Heart left ventricle (tissue), 16 donors: ENCODE measurements at regions not wholly inside any gene's neighbourhood (a gene's known extent, or its start where the extent isn't known, plus 50 kb on each side); places are given as distances from the start of the nearest gene placed in this dataset.

Source experiments
- ATAC-seq, 4 donors: fragments of 200-7000 bp; cut with Tn5 transposase; one replicate each; pipeline ENCODE4 v1.9.1; 2020 to 2022; ENCODE audit warnings: moderate library complexity in 4 of 4, mild to moderate bottlenecking in 3 of 4, moderate number of reproducible peaks in 1 of 4
- DNase-seq, 5 donors: peaks; one replicate each; pipeline ENCODE4 v3.0.0-alpha.2; 2020
- H3K27ac ChIP-seq, 12 donors: fragments of 200-600 bp; sonication (generic) in 4 of 12; one replicate each; pipeline versions ENCODE4 v1.5.0 to v1.8.0; 2016 to 2022; ENCODE audit warnings: mild to moderate bottlenecking in 2 of 12
- H3K27me3 ChIP-seq, 9 donors: fragments of 200-600 bp; sonication (generic) in 2 of 9; one replicate each; pipeline versions ENCODE4 v1.5.1 to v1.8.0; 2016 to 2022; ENCODE audit warnings: mild to moderate bottlenecking in 3 of 9
- H3K36me3 ChIP-seq, 9 donors: fragments of 200-600 bp; sonication (generic) in 2 of 9; one replicate each; pipeline versions ENCODE4 v1.5.0 to v1.8.0; 2018 to 2022; ENCODE audit warnings: mild to moderate bottlenecking in 2 of 9
- H3K4me1 ChIP-seq, 12 donors: fragments of 200-600 bp; sonication (generic) in 4 of 12; one replicate each; pipeline versions ENCODE4 v1.5.0 to v1.8.0; 2016 to 2022; ENCODE audit warnings: mild to moderate bottlenecking in 3 of 12
- H3K4me3 ChIP-seq, 12 donors: fragments of 200-600 bp; sonication (generic) in 4 of 12; one replicate each; pipeline versions ENCODE4 v1.5.0 to v1.8.0; 2017 to 2022; ENCODE audit warnings: mild to moderate bottlenecking in 9 of 12, moderate library complexity in 4 of 12
- H3K9me3 ChIP-seq, 12 donors: fragments of 200-600 bp; sonication (generic) in 4 of 12; one replicate each; pipeline versions ENCODE4 v1.5.0 to v1.8.0; 2016 to 2022; ENCODE audit warnings: mild to moderate bottlenecking in 1 of 12
- POLR2A ChIP-seq, 2 donors: fragments of 450-650 bp; IDR thresholded peaks; one replicate each; pipeline ENCODE4 v1.6.1; 2017; ENCODE audit warnings: antibody characterized with exemption in 2 of 2, mild to moderate bottlenecking in 2 of 2, moderate library complexity in 2 of 2
- WGBS, 4 donors: extraction: QIAGEN DNeasy Blood & Tissue Kit in 2 of 4; methylation state at CpG; one replicate each; pipeline versions ENCODE4 v1.1.5 to v1.1.7; 2013 to 2018; 5-methylcytosine and 5-hydroxymethylcytosine counted together
- intact Hi-C, 10 donors: fragments of 100-400 bp; cut with DNase I; formaldehyde crosslinking; loops; one replicate each; pipeline versions ENCODE4 v1.11.1 to v1.14.2; 2022
- TF ChIP-seq, protein P1 (sequence below), 12 donors: fragments of 200-600 bp; sonication (generic) in 4 of 12; IDR thresholded peaks; one replicate each; pipeline versions ENCODE4 v1.5.0 to v1.8.0; 2018 to 2022; ENCODE audit warnings: antibody characterized with exemption in 12 of 12, mild to moderate bottlenecking in 5 of 12
- donor health status: ischemic (EF 13 %, LVEDD 7.1; RV severe dilation, severe dysfunction).
- donor health status: healthy with polysubstance abuse.
- donor health status: DM: no; HTN: yes; CAD: no.
- donor health status: DM: no; HTN: no; CAD: no.
- donor health status: ischemic (EF 25% LVEDD 6.9; RV normal size, moderate dysfunction).
- donor health status: ischemic (EF 25% LVEDD 5.7; RV mildly dilated, moderate dysfunction).
- donor health status: healthy.
- donor health status: DM: yes; HTN: yes; CAD: no.
- donor health status: ischemic (EF 35%, LVEDD 5.7; RV mildly dilated, moderate dysfunction).
- donor health status: nonischemic (EF 11% LVEDD 7.7; RV severe dilation, severe dysfunction).
- donor health status: DM: yes; HTN: yes; CAD: no.
- donor health status: PGD.
- donor health status: ischemic (EF 29% LVEDD 5.4; RV normal size, mild dysfunction).
- donor health status: nonischemic (EF 23%, LVEDD 6.1; RV moderate dilation, normal function).

DNA sequence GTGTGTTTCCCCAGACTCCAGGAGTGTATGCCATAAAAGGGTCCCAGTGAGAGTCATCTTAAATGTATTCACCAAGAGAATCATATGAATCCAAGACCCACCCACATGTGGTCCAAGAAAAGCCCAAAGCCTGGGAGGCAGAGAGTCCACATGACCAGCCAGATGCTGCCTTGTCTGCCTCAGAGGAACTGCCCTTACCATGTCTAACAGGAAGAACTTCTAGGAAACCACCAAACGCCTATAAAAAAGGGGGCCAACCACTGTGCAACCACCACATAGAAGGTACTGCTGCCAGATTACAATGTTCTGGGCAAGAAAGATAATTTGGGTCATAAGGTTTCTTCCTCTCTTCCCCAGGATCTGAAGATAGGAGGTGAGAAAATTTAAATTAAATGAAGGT is 129.8 kb upstream of the SLC24A2 start:
- H3K9me3 ChIP-seq = no peaks in the 10 kb centered on the region
- TF ChIP-seq POLR2A (IDR thresholded peaks at IDR 0.05) = no peak
- no peak overlapping the region for H3K27ac ChIP-seq
- no peaks in the 10 kb centered on the region for H3K36me3 ChIP-seq
- no peaks in the 10 kb centered on the region for H3K4me1 ChIP-seq
- H3K27me3 ChIP-seq = peaks cover 0 to 6% (median 0%) of the 10 kb centered on the region in 9 donors
- no peak overlapping the region for H3K4me3 ChIP-seq
- intact Hi-C loops = loop anchor here in 2 of 10 donors (10.0 kb wide), 2 partner anchors 424 to 444 kb away; no protein-coding TSS in a partner anchor
- WGBS, 4 donors = 44 to 60% (median 58%) methylated on average over 1 of the region's 1 CpG
- ATAC-seq (no peak), DNase-seq (no peak)

DNA sequence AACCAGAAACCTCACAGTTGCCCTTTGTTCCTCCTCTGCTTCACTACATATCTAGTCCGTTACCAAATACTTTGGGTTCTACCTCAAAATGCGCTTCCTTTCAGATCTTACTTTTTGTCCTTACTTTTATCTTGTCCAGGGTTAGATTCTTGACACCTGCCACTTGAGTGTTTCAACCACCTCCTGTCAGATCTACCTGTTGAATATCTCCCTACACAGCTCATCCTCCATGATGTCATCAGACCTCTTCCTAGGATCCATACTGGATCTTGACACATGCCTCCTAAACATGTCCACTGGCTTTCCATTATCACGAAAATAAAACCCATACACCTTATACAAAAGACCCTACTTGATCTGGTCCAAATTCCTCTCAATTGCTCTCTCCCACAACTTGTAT is 125.2 kb upstream of the SLC24A2 start:
- intact Hi-C loops = loop anchor here in 2 of 10 donors (10.0 kb wide), 2 partner anchors 419 to 439 kb away; no protein-coding TSS in a partner anchor
- ATAC-seq (no peak), DNase-seq (no peak)
- 90 to 93% (median 92%) methylated on average over 3 of the region's 3 CpGs for WGBS, 4 donors
- Histone ChIP-seq H3K4me3 (no peak overlapping the region), H3K4me1 (no peaks in the 10 kb centered on the region), H3K9me3 (no peaks in the 10 kb centered on the region), H3K27ac (no peak overlapping the region), H3K27me3 (peaks cover 0 to 6% (median 0%) of the 10 kb centered on the region in 9 donors), H3K36me3 (no peaks in the 10 kb centered on the region)
- TF ChIP-seq, protein P1, sequence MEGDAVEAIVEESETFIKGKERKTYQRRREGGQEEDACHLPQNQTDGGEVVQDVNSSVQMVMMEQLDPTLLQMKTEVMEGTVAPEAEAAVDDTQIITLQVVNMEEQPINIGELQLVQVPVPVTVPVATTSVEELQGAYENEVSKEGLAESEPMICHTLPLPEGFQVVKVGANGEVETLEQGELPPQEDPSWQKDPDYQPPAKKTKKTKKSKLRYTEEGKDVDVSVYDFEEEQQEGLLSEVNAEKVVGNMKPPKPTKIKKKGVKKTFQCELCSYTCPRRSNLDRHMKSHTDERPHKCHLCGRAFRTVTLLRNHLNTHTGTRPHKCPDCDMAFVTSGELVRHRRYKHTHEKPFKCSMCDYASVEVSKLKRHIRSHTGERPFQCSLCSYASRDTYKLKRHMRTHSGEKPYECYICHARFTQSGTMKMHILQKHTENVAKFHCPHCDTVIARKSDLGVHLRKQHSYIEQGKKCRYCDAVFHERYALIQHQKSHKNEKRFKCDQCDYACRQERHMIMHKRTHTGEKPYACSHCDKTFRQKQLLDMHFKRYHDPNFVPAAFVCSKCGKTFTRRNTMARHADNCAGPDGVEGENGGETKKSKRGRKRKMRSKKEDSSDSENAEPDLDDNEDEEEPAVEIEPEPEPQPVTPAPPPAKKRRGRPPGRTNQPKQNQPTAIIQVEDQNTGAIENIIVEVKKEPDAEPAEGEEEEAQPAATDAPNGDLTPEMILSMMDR (IDR thresholded peaks at IDR 0.05) = no peak
- no peak for TF ChIP-seq POLR2A (IDR thresholded peaks at IDR 0.05)

DNA sequence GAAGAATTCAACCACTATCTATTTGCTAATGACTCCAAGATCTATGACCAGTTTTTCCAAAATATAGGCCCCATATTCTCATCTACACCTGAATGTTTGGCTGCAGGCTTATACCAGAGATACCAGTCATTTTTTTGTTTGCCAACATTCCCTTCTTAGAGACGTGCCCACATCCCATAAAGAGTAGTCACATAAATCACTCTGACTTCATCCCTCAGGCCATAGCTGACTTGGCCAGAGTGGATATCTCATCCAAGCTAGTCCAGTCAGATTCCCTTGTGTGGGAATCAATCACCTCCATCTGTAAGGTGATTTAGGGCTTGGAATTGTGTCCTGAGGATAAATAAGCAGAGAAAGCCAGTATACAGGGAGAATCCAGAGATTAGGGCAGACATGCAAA is 124.3 kb upstream of the SLC24A2 start:
- no peak overlapping the region for H3K4me3 ChIP-seq
- H3K36me3 ChIP-seq = no peaks in the 10 kb centered on the region
- 65 to 73% (median 71%) methylated on average over 1 of the region's 1 CpG for WGBS, 4 donors
- peaks cover 0 to 3% (median 0%) of the 10 kb centered on the region in 9 donors for H3K27me3 ChIP-seq
- H3K4me1 ChIP-seq = no peaks in the 10 kb centered on the region
- no peak overlapping the region for H3K27ac ChIP-seq
- intact Hi-C loops = loop anchor here in 2 of 10 donors (10.0 kb wide), 2 partner anchors 418 to 438 kb away; no protein-coding TSS in a partner anchor
- no peak for ATAC-seq
- no peak for TF ChIP-seq POLR2A (IDR thresholded peaks at IDR 0.05)
- TF ChIP-seq, protein P1 (IDR thresholded peaks at IDR 0.05) = no peak
- no peak for DNase-seq
- H3K9me3 ChIP-seq = no peaks in the 10 kb centered on the region

DNA sequence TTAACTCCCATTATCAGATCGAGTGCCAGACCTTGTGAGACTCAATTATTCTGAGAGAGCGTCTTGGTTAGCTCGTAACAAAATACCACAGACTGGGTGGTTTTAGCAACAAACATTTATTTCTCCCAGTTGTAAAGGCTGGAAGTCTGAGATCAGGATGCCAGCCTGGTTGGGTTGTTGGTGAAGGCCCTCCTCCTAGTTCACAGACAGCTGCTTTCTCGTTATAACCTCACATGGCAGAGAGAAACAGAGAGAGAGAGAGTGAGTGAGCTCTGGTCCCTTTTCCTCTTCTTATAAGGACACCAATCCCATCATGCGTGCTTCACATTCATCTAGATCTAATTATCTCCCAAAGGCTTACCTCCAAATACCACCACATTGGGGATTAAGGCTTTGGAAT is 114.2 kb upstream of the SLC24A2 start:
- TF ChIP-seq POLR2A (IDR thresholded peaks at IDR 0.05) = no peak
- TF ChIP-seq, protein P1 (IDR thresholded peaks at IDR 0.05) = no peak
- Histone ChIP-seq H3K4me1 (no peaks in the 10 kb centered on the region), H3K9me3 (peaks cover 0 to 2% (median 0%) of the 10 kb centered on the region in 12 donors), H3K36me3 (no peaks in the 10 kb centered on the region), H3K27ac (no peak overlapping the region), H3K4me3 (no peak overlapping the region), H3K27me3 (no peaks in the 10 kb centered on the region)
- DNase-seq (no peak), ATAC-seq (no peak)
- WGBS, 4 donors = 62 to 86% (median 81%) methylated on average over 5 of the region's 5 CpGs
- intact Hi-C loops = no loop called here

DNA sequence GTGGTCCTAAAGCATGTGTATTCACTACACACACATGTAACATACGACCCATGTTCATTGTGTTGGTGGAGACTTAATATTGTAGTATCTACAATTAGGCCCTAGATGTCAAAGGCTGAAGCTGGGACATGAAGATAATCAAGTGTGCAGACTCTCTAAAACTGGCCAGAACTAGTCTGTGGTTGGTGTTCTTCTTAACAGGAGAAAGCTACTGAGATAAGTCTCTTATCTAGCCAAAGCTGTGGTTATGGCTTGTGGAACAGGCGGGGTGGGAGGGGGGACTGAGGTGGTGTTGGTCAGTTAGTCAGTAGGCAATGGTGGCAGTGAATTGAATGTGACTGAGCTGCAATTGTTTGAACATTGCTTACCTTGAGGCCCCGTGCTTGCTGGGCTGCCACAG is 112.7 kb upstream of the SLC24A2 start:
- H3K4me3 ChIP-seq = no peak overlapping the region
- H3K9me3 ChIP-seq = no peaks in the 10 kb centered on the region
- no peaks in the 10 kb centered on the region for H3K4me1 ChIP-seq
- H3K36me3 ChIP-seq = no peaks in the 10 kb centered on the region
- intact Hi-C loops = no loop called here
- WGBS, 4 donors = 82 to 85% (median 85%) methylated on average over 3 of the region's 3 CpGs
- DNase-seq (no peak), ATAC-seq (no peak)
- no peak overlapping the region for H3K27ac ChIP-seq
- H3K27me3 ChIP-seq = no peaks in the 10 kb centered on the region
- TF ChIP-seq POLR2A (IDR thresholded peaks at IDR 0.05) = no peak
- TF ChIP-seq, protein P1 (IDR thresholded peaks at IDR 0.05) = no peak
